ENCODE measurements at regions not wholly inside any gene's neighbourhood (a gene's known extent, or its start where the extent isn't known, plus 50 kb on each side); places are given as distances from the start of the nearest gene placed in this dataset.
"Not testable (repeated sequence)": the region's sequence is repeated elsewhere in the genome, so short reads cannot be mapped to it uniquely, and the experiment has no call there.

DNA sequence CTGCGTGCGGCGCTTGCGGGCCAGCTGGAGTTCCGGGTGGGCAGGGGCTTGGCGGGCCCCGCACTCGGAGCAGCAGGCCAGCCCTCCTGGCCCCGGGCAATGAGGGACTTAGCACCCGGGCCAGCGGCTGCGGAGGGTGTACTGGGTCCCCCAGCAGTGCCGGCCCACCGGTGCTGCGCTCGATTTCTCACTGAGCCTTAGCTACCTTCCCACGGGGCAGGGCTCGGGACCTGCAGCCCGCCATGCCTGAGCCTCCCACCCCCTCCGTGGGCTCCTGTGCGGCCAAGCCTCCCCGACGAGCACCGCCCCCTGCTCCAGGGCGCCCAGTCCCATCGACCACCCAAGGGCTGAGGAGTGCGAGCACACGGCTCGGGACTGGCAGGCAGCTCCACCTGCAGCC, 916.9 kb downstream of the C4orf33 start:
- H3K4me1 ChIP-seq (ENCODE audit: control insufficient read depth, insufficient read depth, low read length); H3K27me3 ChIP-seq (ENCODE audit: control insufficient read depth, insufficient read depth, low read length); DNase-seq; H3K36me3 ChIP-seq (ENCODE audit: control insufficient read depth, insufficient read depth, low read length); H3K27ac ChIP-seq (ENCODE audit: low read length); H3K4me3 ChIP-seq (ENCODE audit: low read length); H3K9me3 ChIP-seq (ENCODE audit: control insufficient read depth, low read depth, low read length): not testable (repeated sequence)
- WGBS (ENCODE audit: insufficient coverage, low lambda C conversion rate), result no CpG with 5 or more reads among the region's 29 CpGs

DNA sequence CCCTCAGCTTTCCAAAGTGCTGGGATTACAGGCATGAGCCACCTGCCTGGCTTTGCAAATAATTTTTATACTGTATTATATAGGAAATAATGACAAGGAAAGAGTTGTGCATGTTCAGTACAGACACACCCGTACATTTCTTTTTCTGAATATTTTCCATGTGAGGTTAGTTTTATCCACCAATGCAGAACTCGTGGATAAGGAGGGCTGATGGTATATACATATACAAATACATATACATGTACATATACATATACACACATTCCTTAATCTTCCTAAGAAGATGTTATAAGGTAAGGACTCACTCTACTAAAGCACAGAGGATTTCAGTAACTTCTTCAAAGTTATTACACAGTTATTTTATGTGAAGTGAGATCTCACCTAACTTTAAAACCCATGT, 925.8 kb downstream of the C4orf33 start:
- DNase-seq, result no peak
- no peaks in the 10 kb centered on the region for H3K36me3 ChIP-seq (ENCODE audit: control insufficient read depth, insufficient read depth, low read length)
- no peaks in the 10 kb centered on the region for H3K9me3 ChIP-seq (ENCODE audit: control insufficient read depth, low read depth, low read length)
- WGBS (ENCODE audit: insufficient coverage, low lambda C conversion rate), result no CpG with 5 or more reads among the region's 2 CpGs
- H3K27ac ChIP-seq (ENCODE audit: low read length), result no peak overlapping the region
- no peak overlapping the region for H3K4me3 ChIP-seq (ENCODE audit: low read length)
- H3K4me1 ChIP-seq (ENCODE audit: control insufficient read depth, insufficient read depth, low read length), result no peaks in the 10 kb centered on the region
- H3K27me3 ChIP-seq (ENCODE audit: control insufficient read depth, insufficient read depth, low read length), result no peaks in the 10 kb centered on the region

DNA sequence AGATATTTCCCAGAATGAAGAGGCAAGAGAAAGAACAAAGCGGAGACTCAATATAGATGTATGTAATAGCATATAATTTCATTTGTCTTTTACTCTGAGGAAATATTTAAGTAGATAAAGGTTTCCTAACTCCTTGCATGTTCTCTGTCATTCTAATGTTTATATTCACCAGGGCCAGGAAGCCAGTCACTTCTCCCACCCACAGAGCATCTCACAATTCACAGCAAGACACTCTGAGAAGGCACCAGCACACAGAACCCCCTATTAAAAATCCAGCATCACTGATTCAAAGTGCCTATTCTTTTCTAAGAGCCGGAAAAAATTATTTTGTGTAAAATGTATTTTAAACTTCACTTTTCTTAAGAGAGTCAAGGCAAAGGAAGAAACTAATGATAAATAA, 927.1 kb downstream of the C4orf33 start:
- 78% methylated on average over 2 of the region's 2 CpGs for WGBS (ENCODE audit: insufficient coverage, low lambda C conversion rate)
- DNase-seq, result no peak
- no peaks in the 10 kb centered on the region for H3K4me1 ChIP-seq (ENCODE audit: control insufficient read depth, insufficient read depth, low read length)
- H3K9me3 ChIP-seq (ENCODE audit: control insufficient read depth, low read depth, low read length), result no peaks in the 10 kb centered on the region
- H3K27ac ChIP-seq (ENCODE audit: low read length), result no peak overlapping the region
- no peaks in the 10 kb centered on the region for H3K36me3 ChIP-seq (ENCODE audit: control insufficient read depth, insufficient read depth, low read length)
- H3K27me3 ChIP-seq (ENCODE audit: control insufficient read depth, insufficient read depth, low read length), result no peaks in the 10 kb centered on the region
- no peak overlapping the region for H3K4me3 ChIP-seq (ENCODE audit: low read length)

DNA sequence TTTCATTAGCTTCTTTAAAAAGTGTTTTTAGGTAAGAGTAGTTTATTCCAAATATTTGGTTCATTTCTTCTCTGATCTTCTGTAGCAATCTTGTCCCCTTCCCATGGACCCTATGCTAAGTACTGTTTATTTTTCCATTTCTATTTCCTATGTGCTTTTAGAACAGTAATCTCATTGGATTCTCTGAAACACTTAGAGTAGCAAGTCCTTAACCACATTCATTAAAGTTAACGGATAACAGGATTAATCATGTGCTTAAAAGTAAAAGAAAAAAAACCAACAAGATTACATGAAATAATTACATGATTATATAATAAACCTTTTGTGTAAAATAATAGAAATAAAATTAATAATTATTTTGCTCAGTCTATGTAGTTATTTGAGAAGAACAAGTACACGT, 929.7 kb downstream of the C4orf33 start:
- 100% methylated on average over 2 of the region's 2 CpGs for WGBS (ENCODE audit: insufficient coverage, low lambda C conversion rate)
- no peaks in the 10 kb centered on the region for H3K9me3 ChIP-seq (ENCODE audit: control insufficient read depth, low read depth, low read length)
- H3K4me1 ChIP-seq (ENCODE audit: control insufficient read depth, insufficient read depth, low read length), result no peaks in the 10 kb centered on the region
- no peak overlapping the region for H3K27ac ChIP-seq (ENCODE audit: low read length)
- no peaks in the 10 kb centered on the region for H3K27me3 ChIP-seq (ENCODE audit: control insufficient read depth, insufficient read depth, low read length)
- H3K36me3 ChIP-seq (ENCODE audit: control insufficient read depth, insufficient read depth, low read length), result no peaks in the 10 kb centered on the region
- no peak overlapping the region for H3K4me3 ChIP-seq (ENCODE audit: low read length)
- DNase-seq, result no peak

DNA sequence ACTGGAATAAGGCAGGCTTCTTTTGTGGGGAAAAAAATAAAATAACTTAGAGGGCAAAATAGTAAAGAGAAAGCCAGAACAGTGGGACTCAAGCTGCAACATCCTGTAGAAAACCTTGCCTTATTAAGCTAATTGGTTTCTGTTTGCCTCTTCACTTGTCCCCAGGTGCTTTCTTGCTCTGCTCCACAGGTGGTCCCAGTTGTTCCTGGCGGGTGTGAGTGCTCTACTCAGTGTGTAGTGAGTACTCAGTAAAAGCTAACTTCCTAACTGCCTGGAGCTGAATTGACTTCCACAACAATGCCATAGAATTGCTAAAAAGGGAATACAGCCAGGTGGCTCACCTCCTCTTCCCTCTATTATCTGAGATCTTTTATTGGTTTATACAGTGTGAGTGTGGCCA, 930.2 kb downstream of the C4orf33 start:
- H3K27me3 ChIP-seq (ENCODE audit: control insufficient read depth, insufficient read depth, low read length), result no peaks in the 10 kb centered on the region
- H3K9me3 ChIP-seq (ENCODE audit: control insufficient read depth, low read depth, low read length), result no peaks in the 10 kb centered on the region
- no peaks in the 10 kb centered on the region for H3K36me3 ChIP-seq (ENCODE audit: control insufficient read depth, insufficient read depth, low read length)
- WGBS (ENCODE audit: insufficient coverage, low lambda C conversion rate), result no CpG with 5 or more reads among the region's 1 CpG
- no peak overlapping the region for H3K4me3 ChIP-seq (ENCODE audit: low read length)
- H3K4me1 ChIP-seq (ENCODE audit: control insufficient read depth, insufficient read depth, low read length), result no peaks in the 10 kb centered on the region
- no peak for DNase-seq
- H3K27ac ChIP-seq (ENCODE audit: low read length), result no peak overlapping the region

DNA sequence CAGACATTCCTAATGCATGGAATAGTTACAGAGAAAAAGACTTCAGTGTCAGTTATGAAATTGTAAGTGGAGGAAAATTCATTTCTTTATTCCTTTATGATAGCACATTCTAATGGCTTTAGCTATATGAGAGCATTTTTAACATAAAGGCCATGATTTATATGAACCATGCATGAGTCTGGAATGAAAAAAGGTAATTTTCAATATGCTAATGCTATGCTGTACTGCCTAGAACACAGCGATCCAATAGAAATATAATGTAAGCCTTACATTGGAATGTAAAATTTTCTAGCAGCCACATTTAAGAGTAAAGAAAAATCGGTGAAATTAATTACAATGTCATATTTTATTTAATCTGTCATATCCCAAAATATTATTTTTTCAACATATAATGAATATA, 932.0 kb downstream of the C4orf33 start:
- Histone ChIP-seq H3K36me3 (ENCODE audit: control insufficient read depth, insufficient read depth, low read length) (no peaks in the 10 kb centered on the region), H3K27ac (ENCODE audit: low read length) (no peak overlapping the region), H3K27me3 (ENCODE audit: control insufficient read depth, insufficient read depth, low read length) (no peaks in the 10 kb centered on the region), H3K9me3 (ENCODE audit: control insufficient read depth, low read depth, low read length) (no peaks in the 10 kb centered on the region), H3K4me3 (ENCODE audit: low read length) (no peak overlapping the region), H3K4me1 (ENCODE audit: control insufficient read depth, insufficient read depth, low read length) (no peaks in the 10 kb centered on the region)
- no peak for DNase-seq
- WGBS (ENCODE audit: insufficient coverage, low lambda C conversion rate), result 95% methylated on average over 2 of the region's 2 CpGs

DNA sequence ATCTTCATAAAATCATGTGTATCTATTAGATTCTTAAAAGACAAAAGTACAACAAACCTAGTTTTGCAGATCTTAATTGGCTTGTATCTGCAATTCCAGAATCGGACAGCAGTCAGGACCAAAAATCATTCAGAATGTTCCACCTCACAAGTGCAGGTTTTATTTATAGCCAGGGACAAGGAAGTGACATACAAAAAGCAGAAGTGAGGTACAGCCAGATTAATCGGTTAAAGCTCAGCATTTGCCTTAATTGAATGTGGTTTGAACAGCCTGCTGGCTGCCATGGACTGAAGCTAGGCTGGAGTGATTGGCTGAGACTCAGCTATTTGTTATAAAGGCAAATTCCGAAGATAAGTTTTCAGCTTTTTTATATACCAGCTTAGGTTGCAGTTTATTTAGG, 932.6 kb downstream of the C4orf33 start:
- WGBS (ENCODE audit: insufficient coverage, low lambda C conversion rate), result 67% methylated on average over 1 of the region's 3 CpGs

DNA sequence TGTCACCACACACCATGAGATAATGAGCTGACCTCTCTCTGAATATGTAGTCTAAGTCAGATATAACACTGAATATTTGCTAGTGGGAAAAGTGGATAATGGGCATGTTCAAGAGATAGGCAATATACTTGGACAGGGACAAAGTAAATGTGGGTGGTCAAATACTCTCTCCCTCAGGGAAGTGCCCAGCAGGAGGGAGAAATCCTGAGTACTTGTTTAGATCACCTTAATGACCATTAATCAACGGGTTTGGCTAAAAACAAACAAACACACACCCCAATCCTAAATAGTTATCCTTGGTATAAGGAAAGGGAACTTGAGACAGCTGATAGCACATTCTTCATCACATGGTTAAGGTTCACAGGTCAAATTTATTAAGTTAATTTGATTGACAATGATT, 933.5 kb downstream of the C4orf33 start:
- Histone ChIP-seq H3K27ac (ENCODE audit: low read length) (no peak overlapping the region), H3K27me3 (ENCODE audit: control insufficient read depth, insufficient read depth, low read length) (no peaks in the 10 kb centered on the region), H3K9me3 (ENCODE audit: control insufficient read depth, low read depth, low read length) (no peaks in the 10 kb centered on the region), H3K36me3 (ENCODE audit: control insufficient read depth, insufficient read depth, low read length) (no peaks in the 10 kb centered on the region), H3K4me1 (ENCODE audit: control insufficient read depth, insufficient read depth, low read length) (no peaks in the 10 kb centered on the region), H3K4me3 (ENCODE audit: low read length) (no peak overlapping the region)
- DNase-seq, result no peak
- WGBS (ENCODE audit: insufficient coverage, low lambda C conversion rate), result no CpG with 5 or more reads among the region's 1 CpG

More for the DNA sequence above, 932.6 kb downstream of the C4orf33 start:
- DNase-seq, result no peak
- H3K4me1 ChIP-seq (ENCODE audit: control insufficient read depth, insufficient read depth, low read length), result no peaks in the 10 kb centered on the region
- H3K4me3 ChIP-seq (ENCODE audit: low read length), result no peak overlapping the region
- H3K9me3 ChIP-seq (ENCODE audit: control insufficient read depth, low read depth, low read length), result no peaks in the 10 kb centered on the region
- no peaks in the 10 kb centered on the region for H3K27me3 ChIP-seq (ENCODE audit: control insufficient read depth, insufficient read depth, low read length)
- no peaks in the 10 kb centered on the region for H3K36me3 ChIP-seq (ENCODE audit: control insufficient read depth, insufficient read depth, low read length)
- H3K27ac ChIP-seq (ENCODE audit: low read length), result no peak overlapping the region

DNA sequence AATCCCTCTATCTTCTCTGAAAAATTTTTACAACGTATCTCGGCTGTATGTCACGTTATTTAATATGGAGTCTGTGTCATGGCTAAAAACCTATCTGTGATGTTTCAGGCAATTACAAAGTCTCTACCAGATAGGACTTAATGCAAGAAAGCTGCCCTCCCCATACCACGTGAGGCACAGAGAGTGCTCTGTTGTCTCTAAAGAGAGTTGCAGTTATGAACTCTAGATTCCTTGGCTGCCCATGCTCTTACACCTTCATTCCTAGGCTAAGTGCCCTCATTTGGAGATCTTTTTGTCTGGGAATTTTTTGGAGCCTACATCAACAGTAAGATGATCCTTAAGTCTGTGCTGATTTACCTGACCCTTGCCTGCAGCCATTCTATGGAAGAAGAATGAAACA, 935.9 kb downstream of the C4orf33 start:
- no peaks in the 10 kb centered on the region for H3K4me1 ChIP-seq (ENCODE audit: control insufficient read depth, insufficient read depth, low read length)
- WGBS (ENCODE audit: insufficient coverage, low lambda C conversion rate), result no CpG with 5 or more reads among the region's 4 CpGs
- H3K27ac ChIP-seq (ENCODE audit: low read length), result no peak overlapping the region
- no peak overlapping the region for H3K4me3 ChIP-seq (ENCODE audit: low read length)
- H3K27me3 ChIP-seq (ENCODE audit: control insufficient read depth, insufficient read depth, low read length), result no peaks in the 10 kb centered on the region
- no peak for DNase-seq
- no peaks in the 10 kb centered on the region for H3K36me3 ChIP-seq (ENCODE audit: control insufficient read depth, insufficient read depth, low read length)
- no peaks in the 10 kb centered on the region for H3K9me3 ChIP-seq (ENCODE audit: control insufficient read depth, low read depth, low read length)

DNA sequence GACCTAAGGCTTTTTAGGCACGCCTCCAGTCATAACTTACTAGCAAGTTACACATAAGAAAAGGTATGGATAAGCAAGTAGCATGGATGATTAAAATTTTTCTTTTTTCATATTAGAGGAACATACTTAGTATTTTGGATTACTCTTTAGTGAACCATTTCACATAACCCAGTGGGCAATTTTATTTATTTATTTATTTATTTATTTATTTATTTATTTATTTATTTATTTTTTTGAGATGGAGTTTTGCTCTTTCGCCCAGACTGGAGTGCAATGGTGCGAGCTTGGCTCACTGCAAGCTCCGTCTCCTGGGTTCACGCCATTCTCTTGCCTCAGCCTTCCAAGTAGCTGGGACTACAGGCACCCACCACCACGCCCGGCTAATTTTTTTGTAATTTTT, 937.7 kb downstream of the C4orf33 start:
- H3K4me1 ChIP-seq (ENCODE audit: control insufficient read depth, insufficient read depth, low read length); H3K9me3 ChIP-seq (ENCODE audit: control insufficient read depth, low read depth, low read length); H3K4me3 ChIP-seq (ENCODE audit: low read length); DNase-seq; H3K27ac ChIP-seq (ENCODE audit: low read length); H3K36me3 ChIP-seq (ENCODE audit: control insufficient read depth, insufficient read depth, low read length); H3K27me3 ChIP-seq (ENCODE audit: control insufficient read depth, insufficient read depth, low read length): not testable (repeated sequence)
- WGBS (ENCODE audit: insufficient coverage, low lambda C conversion rate), result 80% methylated on average over 1 of the region's 7 CpGs

DNA sequence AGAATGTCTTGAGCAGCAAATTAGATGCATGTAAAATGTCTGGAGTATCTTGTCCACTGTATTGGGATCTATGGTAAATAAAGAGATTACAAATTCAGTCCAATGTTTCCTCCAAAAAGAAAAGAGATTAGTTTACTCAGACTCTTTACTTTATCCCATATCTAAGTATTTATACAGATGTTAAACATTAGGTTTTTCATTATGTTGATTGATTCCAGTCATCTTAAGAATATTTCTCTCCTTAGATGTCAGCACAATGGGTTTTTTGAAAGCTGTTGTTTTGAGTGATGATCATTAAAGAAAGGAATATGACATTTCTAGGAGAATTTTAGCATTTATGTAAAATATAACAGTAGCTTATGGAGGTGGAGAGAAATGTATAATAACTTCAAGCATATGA, 938.9 kb downstream of the C4orf33 start:
- no peaks in the 10 kb centered on the region for H3K27me3 ChIP-seq (ENCODE audit: control insufficient read depth, insufficient read depth, low read length)

More for the DNA sequence above, 938.9 kb downstream of the C4orf33 start:
- no peak for DNase-seq
- no peaks in the 10 kb centered on the region for H3K4me1 ChIP-seq (ENCODE audit: control insufficient read depth, insufficient read depth, low read length)
- no peaks in the 10 kb centered on the region for H3K36me3 ChIP-seq (ENCODE audit: control insufficient read depth, insufficient read depth, low read length)
- no peaks in the 10 kb centered on the region for H3K9me3 ChIP-seq (ENCODE audit: control insufficient read depth, low read depth, low read length)
- H3K27ac ChIP-seq (ENCODE audit: low read length), result no peak overlapping the region
- H3K4me3 ChIP-seq (ENCODE audit: low read length), result no peak overlapping the region
